ENCODE measurements at regions not wholly inside any gene's neighbourhood (a gene's known extent, or its start where the extent isn't known, plus 50 kb on each side); places are given as distances from the start of the nearest gene placed in this dataset.

DNA sequence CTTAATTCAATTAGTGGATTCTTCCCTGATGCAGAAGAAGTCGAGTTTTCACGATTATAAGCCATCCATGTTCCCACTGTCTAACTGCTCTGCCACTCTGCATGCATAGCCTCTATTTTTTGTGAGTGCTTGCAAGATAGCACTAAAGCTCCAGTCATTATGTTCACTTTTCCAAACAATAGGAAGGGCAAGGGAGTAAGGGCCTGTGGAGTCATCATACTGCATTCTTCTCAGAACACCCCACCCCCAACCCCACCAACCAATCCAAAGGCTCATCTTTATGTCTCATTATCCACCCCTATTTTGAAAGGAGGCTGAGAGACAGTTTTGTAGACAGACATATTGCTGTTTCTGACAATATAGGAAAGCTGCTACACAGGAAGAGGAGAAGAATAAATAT is 471.7 kb upstream of the ADGRL2 start:
- Histone ChIP-seq H3K27ac (no peak overlapping the region), H3K4me1 (no peaks in the 10 kb centered on the region), H3K4me3 (no peak overlapping the region), H3K27me3 (no peaks in the 10 kb centered on the region), H3K36me3 (no peaks in the 10 kb centered on the region), H3K9me3 (no peaks in the 10 kb centered on the region)
- TF ChIP-seq CTCF (IDR thresholded peaks at IDR 0.05): no peak
- intact Hi-C loops (cut with DNase I; ENCODE audit: low total_unique reads): no loop called here
- DNase-seq: no peak

GRCh38 chr1:81327743-81328142 is 473.0 kb upstream of the ADGRL2 start:
- no peaks in the 10 kb centered on the region for H3K27me3 ChIP-seq
- no peak for DNase-seq
- no peak for TF ChIP-seq CTCF (IDR thresholded peaks at IDR 0.05)
- H3K36me3 ChIP-seq: no peaks in the 10 kb centered on the region
- H3K27ac ChIP-seq: no peak overlapping the region
- no peaks in the 10 kb centered on the region for H3K4me1 ChIP-seq
- no peak overlapping the region for H3K4me3 ChIP-seq
- intact Hi-C loops (cut with DNase I; ENCODE audit: low total_unique reads): no loop called here
- H3K9me3 ChIP-seq: no peaks in the 10 kb centered on the region

DNA sequence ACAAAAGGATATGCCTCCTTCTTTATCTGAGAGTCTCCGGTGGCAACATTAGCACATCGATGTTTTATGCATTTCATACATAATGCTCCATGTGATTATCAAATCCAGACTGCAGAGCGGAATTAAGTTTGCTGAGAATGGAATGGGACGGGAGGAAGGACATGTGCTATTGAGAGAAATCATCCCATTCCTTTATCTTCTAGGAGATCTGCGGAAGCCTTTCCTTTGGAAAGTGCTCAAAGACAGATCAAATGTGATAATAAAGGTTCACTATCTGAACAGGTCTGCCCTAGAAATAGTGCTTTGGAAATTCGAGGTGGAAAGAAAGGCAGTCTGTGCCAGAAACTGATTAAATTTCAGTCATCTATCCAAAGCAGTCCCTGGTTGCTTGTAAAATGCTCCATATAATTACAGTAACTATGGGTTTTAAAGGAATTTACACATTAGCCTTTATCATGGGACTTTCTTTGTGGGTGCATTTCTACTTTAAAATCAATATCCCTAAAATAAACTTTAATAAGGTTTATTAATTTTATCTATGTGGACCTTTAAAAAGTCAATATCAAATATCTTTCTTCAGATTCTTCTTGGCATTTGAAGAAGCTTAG is 473.5 kb upstream of the ADGRL2 start:
- H3K27me3 ChIP-seq: no peaks in the 10 kb centered on the region
- H3K4me3 ChIP-seq: no peak overlapping the region
- H3K27ac ChIP-seq: no peak overlapping the region
- H3K4me1 ChIP-seq: no peaks in the 10 kb centered on the region
- TF ChIP-seq CTCF (IDR thresholded peaks at IDR 0.05): no peak
- intact Hi-C loops (cut with DNase I; ENCODE audit: low total_unique reads): no loop called here
- H3K36me3 ChIP-seq: no peaks in the 10 kb centered on the region
- no peak for DNase-seq
- H3K9me3 ChIP-seq: no peaks in the 10 kb centered on the region

- TF ChIP-seq CTCF (IDR thresholded peaks at IDR 0.05): no peak
- DNase-seq: no peak
- no peaks in the 10 kb centered on the region for H3K27me3 ChIP-seq
These were observed 474.5 kb upstream of the ADGRL2 start for GRCh38 chr1:81326212-81326611.

GRCh38 chr1:81325397-81325796 is 475.3 kb upstream of the ADGRL2 start:
- Histone ChIP-seq H3K4me1 (no peaks in the 10 kb centered on the region), H3K4me3 (no peak overlapping the region), H3K27me3 (no peaks in the 10 kb centered on the region), H3K27ac (no peak overlapping the region), H3K36me3 (no peaks in the 10 kb centered on the region), H3K9me3 (no peaks in the 10 kb centered on the region)
- intact Hi-C loops (cut with DNase I; ENCODE audit: low total_unique reads): no loop called here
- DNase-seq: no peak
- TF ChIP-seq CTCF (IDR thresholded peaks at IDR 0.05): no peak

More at GRCh38 chr1:81326212-81326611, 474.5 kb upstream of the ADGRL2 start:
- no peaks in the 10 kb centered on the region for H3K36me3 ChIP-seq
- intact Hi-C loops (cut with DNase I; ENCODE audit: low total_unique reads): no loop called here
- H3K4me1 ChIP-seq: no peaks in the 10 kb centered on the region
- H3K4me3 ChIP-seq: no peak overlapping the region
- no peaks in the 10 kb centered on the region for H3K9me3 ChIP-seq
- no peak overlapping the region for H3K27ac ChIP-seq

- no peaks in the 10 kb centered on the region for H3K36me3 ChIP-seq
- no peak for TF ChIP-seq CTCF (IDR thresholded peaks at IDR 0.05)
These were observed 476.9 kb upstream of the ADGRL2 start for GRCh38 chr1:81323862-81324261.

More at GRCh38 chr1:81323862-81324261, 476.9 kb upstream of the ADGRL2 start:
- Histone ChIP-seq H3K4me1 (no peaks in the 10 kb centered on the region), H3K4me3 (no peak overlapping the region), H3K27ac (no peak overlapping the region), H3K27me3 (no peaks in the 10 kb centered on the region), H3K9me3 (no peaks in the 10 kb centered on the region)
- intact Hi-C loops (cut with DNase I; ENCODE audit: low total_unique reads): no loop called here
- no peak for DNase-seq

All from tibial artery (tissue), 4 donors.